ENCODE measurements at regions not wholly inside any gene's neighbourhood (a gene's known extent, or its start where the extent isn't known, plus 50 kb on each side); places are given as distances from the start of the nearest gene placed in this dataset.

DNA sequence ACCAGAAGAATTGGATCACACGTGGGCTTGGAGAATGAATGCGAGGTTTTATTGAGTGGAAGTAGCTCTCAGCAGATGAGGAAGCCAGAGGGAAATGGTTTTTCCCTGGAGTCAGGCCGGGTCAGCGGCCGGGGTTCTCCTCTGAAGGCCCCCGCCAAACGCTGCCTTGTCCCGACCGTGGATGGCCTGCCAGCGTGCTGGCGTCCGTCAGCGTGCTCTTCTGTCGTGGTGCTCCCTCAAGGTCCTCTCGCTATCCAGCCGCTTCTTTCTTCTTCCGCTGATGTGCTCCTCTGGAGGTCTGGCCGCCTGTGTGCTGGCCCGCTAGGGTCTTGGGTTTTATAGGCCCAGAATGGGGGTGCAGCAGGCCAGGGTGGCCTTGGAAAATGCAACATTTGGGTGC, 632.2 kb downstream of the TRAM1L1 start:
- no peak for TF ChIP-seq EZH2 (IDR thresholded peaks at IDR 0.05; ENCODE audit: low read length, missing control alignments)
- TF ChIP-seq, protein P1, sequence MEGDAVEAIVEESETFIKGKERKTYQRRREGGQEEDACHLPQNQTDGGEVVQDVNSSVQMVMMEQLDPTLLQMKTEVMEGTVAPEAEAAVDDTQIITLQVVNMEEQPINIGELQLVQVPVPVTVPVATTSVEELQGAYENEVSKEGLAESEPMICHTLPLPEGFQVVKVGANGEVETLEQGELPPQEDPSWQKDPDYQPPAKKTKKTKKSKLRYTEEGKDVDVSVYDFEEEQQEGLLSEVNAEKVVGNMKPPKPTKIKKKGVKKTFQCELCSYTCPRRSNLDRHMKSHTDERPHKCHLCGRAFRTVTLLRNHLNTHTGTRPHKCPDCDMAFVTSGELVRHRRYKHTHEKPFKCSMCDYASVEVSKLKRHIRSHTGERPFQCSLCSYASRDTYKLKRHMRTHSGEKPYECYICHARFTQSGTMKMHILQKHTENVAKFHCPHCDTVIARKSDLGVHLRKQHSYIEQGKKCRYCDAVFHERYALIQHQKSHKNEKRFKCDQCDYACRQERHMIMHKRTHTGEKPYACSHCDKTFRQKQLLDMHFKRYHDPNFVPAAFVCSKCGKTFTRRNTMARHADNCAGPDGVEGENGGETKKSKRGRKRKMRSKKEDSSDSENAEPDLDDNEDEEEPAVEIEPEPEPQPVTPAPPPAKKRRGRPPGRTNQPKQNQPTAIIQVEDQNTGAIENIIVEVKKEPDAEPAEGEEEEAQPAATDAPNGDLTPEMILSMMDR (conservative IDR thresholded peaks at IDR 0.05 in 1 of 2, IDR thresholded peaks at IDR 0.05 in 1 of 2; ENCODE audit: low read depth in 1 of 2, low read length in 2 of 2): no peak
